ENCODE measurements at regions not wholly inside any gene's neighbourhood (a gene's known extent, or its start where the extent isn't known, plus 50 kb on each side); places are given as distances from the start of the nearest gene placed in this dataset.

GRCh38 chr17:79218825-79219200 lies 144.2 kb downstream of the ENGASE start:
- TF ChIP-seq, protein P1, sequence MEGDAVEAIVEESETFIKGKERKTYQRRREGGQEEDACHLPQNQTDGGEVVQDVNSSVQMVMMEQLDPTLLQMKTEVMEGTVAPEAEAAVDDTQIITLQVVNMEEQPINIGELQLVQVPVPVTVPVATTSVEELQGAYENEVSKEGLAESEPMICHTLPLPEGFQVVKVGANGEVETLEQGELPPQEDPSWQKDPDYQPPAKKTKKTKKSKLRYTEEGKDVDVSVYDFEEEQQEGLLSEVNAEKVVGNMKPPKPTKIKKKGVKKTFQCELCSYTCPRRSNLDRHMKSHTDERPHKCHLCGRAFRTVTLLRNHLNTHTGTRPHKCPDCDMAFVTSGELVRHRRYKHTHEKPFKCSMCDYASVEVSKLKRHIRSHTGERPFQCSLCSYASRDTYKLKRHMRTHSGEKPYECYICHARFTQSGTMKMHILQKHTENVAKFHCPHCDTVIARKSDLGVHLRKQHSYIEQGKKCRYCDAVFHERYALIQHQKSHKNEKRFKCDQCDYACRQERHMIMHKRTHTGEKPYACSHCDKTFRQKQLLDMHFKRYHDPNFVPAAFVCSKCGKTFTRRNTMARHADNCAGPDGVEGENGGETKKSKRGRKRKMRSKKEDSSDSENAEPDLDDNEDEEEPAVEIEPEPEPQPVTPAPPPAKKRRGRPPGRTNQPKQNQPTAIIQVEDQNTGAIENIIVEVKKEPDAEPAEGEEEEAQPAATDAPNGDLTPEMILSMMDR (IDR thresholded peaks at IDR 0.05; ENCODE audit: extremely low read depth in 1 of 2, insufficient read depth in 1 of 2, low read depth in 1 of 2, low read length in 2 of 2) = no peak
- TF ChIP-seq FOS (IDR thresholded peaks at IDR 0.05; ENCODE audit: borderline replicate concordance, insufficient read depth, low read length) = no peak
- no peak for TF ChIP-seq MAX (IDR thresholded peaks at IDR 0.05; ENCODE audit: insufficient read depth, insufficient read length)
- TF ChIP-seq POLR2A (IDR thresholded peaks at IDR 0.05; ENCODE audit: low read depth, low read length) = no peak
